IPS-NIHi7 (cell line): ENCODE measurements at regions not wholly inside any gene's neighbourhood (a gene's known extent, or its start where the extent isn't known, plus 50 kb on each side); places are given as distances from the start of the nearest gene placed in this dataset.

ENCODE experiments used
- DNase-seq: peaks from one replicate; pipeline ENCODE4 v3.0.0; 2012; ENCODE audit warnings: mixed read lengths; ENCODE audit errors: extremely low spot score

- no peak for DNase-seq
Measured at GRCh38 chr7:1286946-1287645, 54.4 kb downstream of the UNCX start.

DNA sequence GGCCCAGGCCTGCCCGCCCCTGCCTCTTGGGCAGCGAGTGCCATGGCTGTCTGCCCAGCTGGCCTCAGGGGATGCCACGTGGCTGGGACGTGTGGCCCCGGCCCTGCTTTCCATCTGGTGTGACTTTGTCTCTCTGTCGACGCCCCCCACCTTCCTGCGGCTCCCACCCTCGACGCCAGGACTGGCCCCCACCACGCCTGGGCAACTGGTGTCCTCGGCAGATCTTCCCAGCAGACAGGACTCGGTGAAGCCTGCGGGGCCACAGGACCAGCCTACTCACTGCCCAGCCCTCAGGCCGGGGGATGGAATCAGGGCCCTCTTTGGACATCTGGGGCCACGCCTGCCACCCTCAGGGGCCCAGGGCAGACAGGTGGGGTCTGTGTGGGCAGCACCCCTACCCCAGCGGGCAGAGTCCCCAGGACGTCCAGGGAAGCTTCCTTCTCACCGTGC is 55.1 kb downstream of the UNCX start:
- DNase-seq = no peak

GRCh38 chr7:1288390-1288995 is 55.8 kb downstream of the UNCX start:
- no peak for DNase-seq

DNA sequence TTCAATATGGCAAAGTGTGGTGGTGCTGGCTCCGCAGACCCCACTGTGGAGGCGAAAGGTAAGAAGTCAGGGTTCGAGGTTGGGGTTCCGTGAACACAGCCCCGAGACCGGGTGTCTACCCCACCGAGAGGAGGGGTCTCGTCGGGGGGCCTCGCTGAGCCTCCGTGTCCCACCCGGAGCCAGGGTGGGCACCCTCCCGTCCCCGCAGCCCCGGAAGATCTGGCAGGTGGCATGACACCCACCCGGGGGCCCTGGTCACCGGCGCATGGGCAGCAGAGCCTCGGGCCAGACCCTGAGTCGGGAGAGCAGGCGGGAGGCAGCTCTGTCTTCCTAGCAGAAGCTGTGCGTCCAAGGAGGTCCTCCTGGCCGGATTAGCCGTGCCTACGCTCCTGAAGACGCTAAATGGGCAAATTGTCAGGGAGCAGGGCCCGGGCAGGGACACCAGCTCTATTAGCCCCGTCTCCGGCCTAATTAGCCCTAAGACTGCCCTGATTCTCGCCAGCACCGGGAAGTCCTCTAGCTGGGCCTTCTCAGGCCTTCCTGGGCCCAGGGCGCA is 56.4 kb downstream of the UNCX start:
- no peak for DNase-seq

DNA sequence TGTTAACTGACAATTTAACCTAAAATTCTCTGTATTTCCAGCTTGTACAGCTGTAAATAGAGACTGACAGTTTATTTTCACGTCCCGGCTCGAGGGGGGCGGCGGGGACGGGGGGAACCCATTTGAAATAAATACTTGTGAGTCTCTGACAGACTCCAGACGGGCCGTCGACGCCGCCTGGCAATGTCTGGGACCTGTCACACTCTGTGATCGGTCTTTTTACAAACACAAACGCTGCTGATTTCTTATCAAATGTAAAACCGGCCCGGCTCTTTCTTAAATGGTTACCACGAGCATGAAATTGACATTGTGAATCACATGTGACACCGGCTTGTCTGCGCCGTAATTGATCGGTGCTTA is 57.0 kb downstream of the UNCX start:
- DNase-seq = no peak

DNA sequence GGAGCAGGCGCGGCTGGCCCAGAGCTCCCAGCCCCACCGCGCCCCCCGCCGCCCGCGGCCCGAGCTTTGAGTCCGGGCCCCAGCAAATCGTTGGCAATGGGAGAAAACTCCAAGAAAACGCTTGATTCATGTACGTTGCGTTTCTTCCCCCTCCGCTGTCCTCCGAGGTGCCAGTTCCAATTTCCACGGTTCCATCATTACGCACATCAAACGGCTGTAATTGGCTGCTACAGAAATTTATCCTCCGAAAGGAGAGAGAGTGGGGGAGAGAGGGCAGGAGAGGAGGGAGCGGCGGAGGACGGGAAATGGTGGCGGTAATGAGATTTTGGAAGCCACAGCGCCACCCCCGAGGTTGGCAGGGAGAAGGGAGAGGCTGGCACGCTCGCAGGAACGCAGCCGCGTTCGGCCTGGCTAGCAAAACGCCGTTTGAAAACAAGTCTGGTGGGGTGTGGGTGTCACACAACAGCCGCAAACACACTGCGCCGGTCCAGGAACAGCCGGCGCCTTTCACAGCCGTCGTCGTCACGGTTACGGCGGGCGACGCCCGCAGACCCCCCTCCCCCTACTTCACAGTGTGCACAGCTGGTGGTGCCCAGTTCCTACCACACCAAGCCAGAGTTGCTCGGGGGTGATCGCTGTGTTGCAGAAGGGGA is 57.5 kb downstream of the UNCX start:
- peak; percentile 59 for DNase-seq

DNA sequence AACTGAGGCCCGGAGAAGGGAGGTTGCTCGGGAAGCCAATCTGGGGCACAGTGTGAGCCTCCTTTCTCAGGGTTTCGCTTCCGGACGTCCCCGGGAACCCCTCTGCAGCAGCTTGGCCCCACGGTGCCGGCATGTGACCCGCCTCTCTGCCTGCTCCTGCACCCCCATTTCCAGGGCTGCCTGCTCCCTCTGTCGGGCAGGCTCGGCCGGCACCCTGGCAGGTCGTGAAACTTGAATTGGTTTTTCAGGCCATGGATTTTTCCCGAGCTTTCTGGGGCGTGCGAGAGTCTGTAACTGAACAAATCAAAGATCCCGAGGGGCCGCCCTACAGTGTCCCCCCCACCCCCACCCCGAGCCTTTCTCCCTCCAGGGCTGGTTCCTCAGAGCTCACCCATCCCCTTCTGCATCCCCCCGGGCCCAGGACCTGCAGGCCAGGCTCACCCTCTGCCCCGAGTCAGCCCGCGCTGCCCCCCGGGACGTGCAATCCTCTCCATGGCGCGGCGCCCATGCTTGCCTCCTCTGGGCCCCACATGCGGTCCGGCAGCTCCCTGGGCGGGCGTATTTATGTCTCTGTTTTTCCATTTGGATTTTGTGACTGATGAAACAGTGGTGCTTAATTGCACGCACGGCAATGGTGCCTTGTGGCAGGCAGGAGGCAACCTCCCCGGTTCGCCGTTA is 58.1 kb downstream of the UNCX start:
- no peak for DNase-seq

DNA sequence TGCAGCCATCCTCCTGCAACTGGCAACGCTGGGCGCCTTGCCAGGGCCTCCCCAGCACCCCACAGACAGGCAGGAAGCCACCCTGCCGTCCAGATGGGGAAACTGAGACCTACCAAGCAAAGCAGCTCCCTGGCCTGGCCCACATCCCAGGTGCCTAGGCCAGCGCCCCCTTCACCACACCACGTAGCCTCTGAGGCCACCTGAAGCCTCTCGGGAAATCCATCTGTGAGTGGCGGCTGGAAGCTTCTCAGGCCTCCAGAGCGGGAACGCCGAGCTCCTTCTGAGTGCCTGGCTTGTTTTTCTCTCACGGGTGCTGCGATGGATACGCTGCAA is 58.7 kb downstream of the UNCX start:
- DNase-seq = no peak

DNA sequence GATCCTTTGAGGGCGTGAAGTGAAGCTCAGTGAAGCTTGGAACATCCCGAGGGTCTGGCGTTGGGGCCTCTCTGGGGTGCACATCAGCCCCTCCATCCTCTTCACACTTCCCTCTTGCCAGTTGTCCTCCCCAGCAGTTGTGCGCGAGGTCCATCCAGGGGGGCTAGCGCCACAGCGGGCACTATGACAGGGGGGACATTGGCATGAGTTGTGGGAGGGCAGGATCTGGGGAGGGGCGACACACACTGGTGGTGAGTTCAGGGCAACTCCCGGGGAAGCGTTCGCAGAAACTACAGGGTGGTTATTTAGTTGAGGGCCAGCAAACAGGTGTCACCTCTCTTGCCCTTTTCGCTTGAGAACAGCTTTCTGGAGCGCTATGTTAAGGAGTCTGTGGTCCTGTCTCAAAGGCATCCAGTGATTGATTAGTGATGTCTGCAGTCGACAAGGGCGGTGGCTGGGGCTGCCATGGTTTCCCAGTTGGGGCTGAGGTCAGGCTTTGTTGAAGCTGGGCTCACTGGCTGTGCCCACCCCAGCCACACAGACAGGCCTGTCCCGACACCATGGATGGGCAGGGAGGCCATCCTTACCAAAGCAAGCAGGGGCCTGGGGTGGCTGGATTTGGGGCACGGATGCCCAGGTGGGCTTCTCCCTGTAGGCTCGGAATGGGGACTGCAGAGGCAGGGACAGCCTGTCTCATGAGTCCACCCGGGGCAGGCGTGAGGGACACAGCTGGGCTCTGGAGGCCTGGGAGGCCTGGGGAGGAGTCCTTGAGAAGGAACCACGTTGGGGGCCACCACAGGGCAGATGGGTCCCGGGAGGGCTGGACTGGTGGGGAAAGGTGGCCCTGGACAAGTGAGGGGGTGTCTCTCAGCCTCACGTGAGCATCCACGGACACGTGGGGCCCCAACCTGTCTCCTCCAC is 59.4 kb downstream of the UNCX start:
- no peak for DNase-seq

DNA sequence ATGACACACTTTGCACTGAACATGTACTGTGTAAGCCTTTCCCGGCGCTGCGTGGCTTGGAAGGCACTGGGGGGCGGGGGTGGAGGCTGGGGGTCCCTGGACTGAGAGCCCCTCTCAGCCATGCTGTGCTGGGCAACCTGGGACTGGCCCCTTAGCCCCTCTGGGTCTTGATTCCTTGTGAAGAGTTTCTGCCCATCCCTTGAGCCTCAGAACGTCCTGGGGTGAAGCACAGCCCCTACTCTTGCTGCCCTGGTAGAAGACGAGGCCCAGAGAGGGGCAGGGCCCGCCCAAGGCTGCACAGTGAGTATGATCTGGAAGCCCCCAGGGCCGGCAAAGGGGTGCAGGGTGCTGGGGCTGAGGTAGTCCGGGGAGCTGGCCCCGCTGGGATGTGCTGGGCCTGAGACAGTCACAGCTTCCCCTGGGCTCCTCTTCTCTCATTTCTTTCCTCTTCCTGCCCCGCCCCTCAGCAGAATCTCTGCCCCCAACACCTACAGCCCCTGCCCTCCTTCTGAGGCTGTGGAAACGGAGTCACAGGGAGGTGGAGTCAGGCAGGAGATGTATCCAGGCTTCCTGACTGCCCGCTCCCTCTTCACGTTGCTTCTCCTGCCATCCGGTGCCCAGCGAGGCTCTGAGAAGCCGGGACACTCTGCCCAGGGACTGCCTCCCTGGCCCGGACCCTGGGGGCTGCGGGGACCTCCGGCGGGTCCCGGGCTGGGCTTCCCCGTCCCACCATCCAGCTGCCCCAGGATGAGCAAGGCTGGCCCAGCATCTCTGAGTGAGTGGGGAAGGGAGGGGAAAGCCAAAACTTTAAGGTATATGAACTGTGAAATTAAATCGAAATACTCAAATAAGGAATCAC is 60.5 kb downstream of the UNCX start:
- DNase-seq = no peak

- no peak for DNase-seq
Measured at GRCh38 chr7:1293950-1294411, 61.3 kb downstream of the UNCX start.

DNA sequence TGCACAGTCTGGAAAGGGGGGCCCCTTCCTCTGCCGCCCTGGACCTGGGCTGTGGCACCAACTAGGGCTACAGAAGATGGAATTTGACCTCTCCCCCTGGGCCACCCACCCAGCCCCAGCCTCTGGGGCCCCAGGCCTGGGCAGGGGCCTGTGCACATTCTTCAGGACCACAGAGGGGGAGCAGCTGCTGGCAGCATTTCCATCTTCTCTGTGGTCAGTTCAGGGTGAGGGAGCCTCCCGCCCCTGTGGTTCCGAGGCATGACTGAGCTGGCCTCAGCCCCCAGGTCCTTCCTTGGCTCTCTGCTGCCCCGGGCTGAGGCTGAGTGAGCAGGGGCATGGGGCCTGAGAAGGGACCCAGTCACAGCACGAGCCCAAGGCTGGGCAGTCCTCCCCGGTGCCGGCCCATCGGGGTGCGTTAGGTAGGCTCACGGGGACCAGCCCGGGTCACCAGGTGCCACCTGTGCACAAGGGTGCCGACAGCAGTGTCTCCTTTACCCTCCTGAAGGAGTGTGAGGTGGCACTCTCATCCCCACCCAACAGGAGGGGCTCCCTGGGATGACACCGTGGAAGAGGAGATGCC is 63.2 kb downstream of the UNCX start:
- no peak for DNase-seq

DNA sequence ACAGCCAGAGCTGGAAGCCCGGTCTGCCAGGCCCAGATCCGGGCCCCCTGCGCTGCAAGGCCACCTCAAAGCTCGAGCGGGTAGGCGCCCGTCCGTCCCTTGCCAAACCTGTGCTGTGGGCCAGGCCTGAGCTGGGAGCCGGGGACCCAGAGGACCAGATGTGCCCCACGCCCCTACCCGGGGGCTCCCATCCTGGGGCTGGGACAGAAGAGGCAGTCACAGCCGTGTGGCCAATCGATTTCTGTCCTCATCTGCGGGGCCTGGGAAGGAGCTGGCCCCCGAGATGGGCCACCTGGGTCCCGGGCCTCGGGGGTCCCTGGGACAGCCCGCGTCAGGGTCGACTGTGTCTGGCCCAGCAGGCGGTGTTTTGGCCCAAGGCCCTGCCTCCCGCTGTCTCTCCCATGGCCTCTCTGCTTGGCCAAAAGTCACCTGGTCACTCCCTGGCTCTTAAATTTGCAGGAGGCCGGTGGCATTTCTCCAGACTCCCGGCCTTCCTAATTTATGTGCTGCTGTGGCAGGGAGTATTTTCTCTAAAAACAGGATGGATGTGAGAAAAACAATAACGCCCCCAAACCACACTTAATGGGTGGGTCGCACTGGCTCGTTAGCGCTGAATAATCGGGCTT is 63.8 kb downstream of the UNCX start:
- DNase-seq = no peak

DNA sequence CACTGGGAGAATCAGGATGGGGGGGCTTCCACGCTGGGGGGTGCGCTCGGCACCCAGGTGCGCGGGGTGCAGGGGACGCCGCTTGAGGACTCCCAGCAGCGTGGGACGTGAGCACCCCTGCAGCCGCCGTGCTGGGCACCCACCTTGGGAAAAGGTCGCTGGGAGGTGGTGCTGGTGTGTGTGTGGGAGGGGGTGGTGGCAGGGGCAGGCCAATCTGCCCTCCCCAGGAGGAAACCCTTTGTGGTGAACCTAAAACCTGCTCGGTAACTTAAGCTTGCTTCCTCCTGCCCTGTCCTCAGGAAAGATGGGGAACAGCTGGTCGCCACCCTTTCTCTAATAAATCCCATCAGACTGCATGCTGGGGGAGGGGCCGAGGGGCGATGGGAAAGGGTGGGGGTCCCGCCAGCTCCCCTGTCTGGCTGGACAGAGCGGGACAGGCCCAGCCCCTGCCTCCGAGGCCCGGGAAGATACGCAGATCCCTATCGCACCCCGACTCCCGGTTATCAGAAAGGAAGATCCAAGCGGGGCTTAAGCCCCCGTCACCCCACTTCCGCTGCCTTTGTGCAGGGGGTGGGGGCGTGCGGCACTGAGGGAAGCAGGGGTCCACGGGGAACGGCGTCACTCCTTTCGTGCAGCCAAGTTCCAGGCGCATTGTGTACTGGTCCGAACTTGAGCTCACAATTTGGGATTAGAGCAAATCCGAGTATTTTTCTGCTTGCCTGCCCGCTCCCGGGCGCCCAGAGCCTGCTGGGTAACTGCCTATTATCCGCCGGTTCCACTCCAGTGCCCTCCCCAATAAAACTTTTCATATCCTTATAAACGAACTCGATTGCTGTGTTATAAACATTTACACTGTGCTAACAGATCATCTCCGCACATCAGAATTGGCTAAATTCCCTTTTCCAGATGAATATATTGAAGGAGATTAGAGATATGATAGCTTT is 64.6 kb downstream of the UNCX start:
- no peak for DNase-seq

DNA sequence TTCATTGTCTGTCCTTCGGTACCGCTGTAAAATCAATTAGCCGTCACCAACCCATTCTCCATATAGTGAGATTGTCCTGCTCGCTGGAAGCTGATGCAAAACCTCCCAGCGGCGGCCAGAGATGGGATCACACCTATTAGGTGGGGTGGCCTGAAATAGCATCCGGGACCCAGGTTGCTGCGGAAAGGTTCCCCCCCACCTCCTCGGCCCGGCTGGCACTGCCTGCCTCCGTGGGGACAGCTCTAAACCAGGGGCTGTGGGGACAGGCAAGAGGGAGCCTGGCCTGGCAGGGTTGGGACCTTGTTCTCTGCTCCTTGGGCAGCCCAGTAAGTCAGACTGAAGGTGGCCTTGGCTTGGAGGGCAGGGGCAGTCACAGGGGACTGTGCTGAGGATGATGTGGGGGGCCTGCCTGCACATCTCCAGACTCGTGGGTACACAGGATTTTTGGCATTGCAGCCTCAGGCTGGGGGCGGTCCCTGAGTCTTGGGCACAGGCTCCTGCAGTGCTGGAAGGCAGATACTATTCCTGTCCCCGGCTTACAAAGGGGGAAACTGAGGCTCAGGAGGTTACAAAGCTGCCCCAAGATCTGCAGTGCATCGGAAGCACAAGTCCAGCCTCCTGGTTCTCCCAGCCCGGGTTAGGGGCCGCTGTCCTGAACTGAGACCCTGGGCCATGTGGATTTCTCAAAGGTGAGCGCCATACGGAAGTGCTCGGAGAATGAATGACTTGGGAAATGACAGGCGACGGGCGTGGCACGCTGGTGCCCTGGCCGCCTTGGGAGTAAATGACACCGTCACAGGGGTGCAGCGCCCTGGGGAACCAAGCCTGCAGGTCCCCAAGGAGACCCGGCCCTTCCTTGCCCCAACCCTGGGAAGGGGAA is 65.6 kb downstream of the UNCX start:
- no peak for DNase-seq

DNA sequence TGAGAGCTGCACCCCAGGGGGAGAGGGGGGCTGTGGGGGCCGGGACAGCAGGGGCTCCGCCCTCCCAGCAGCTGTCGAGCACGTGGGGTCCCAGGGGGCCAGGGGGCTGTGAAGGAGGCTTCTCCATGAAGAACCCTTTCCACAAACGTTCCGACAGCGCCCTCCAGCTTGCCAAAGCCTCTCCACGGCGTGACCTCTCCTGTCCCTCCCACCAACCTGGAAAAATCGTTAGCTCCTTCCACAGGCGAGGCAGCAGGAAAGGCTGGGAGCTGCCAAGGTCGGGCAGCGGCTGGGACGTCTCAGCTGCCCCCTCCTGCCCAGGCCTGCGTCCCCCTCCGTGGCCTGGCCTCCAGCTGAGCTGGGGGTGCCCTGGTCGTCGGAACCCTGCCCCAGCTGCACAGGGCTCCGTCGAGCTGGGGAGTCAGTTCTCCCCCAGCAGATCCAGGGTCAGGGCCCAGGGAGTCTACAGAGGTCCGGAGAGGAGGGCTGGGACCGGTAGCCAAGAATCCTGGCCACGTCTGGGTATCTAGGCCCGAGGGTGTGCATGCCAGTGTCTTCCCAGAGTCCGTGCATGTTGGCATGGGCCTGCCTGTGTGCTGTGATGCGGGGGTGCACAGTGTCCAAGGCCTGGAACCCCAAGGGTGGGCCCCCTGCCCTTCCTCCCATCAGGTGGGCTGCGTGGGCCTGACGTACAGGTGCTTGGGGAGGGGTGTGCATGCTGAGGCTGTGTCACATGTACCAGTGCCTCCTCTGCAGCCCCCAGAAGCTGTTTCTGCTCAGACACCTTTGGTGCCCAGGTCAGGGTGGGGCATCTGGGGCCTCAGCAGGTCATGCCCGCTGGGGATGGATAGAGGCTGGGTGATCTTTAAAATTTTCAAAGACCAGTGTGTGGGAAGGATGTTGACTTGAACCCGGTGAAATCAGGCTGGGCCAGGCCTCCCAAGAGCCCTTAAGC is 66.5 kb downstream of the UNCX start:
- no peak for DNase-seq
